ENCODE measurements at regions not wholly inside any gene's neighbourhood (a gene's known extent, or its start where the extent isn't known, plus 50 kb on each side); places are given as distances from the start of the nearest gene placed in this dataset.

- H4K20me1 ChIP-seq (ENCODE audit: insufficient read depth, low read length): no peaks in the 10 kb centered on the region
- H3K4me2 ChIP-seq (ENCODE audit: low read length): no peak overlapping the region
- no peak overlapping the region for H2AFZ ChIP-seq (ENCODE audit: low read depth, low read length)
- H3K36me3 ChIP-seq (replicated peaks; ENCODE audit: low read depth, low read length): no peaks in the 10 kb centered on the region
- no peaks in the 10 kb centered on the region for H3K79me2 ChIP-seq (ENCODE audit: low read length)
- no peak overlapping the region for H3K9ac ChIP-seq (ENCODE audit: low read length)
- H3K9me3 ChIP-seq (ENCODE audit: insufficient read depth, low read length): no peaks in the 10 kb centered on the region
- H3K27ac ChIP-seq (ENCODE audit: low read length): no peak overlapping the region
- H3K27me3 ChIP-seq (ENCODE audit: low read depth, low read length): peaks cover 15% of the 10 kb centered on the region
- no peak overlapping the region for H3K4me3 ChIP-seq (ENCODE audit: low read length)
- TF ChIP-seq EZH2phosphoT487 (IDR thresholded peaks at IDR 0.05; ENCODE audit: low read depth): no peak
- TF ChIP-seq CTCF (IDR thresholded peaks at IDR 0.05; ENCODE audit: low read depth, low read length): no peak
- H3K4me1 ChIP-seq (ENCODE audit: low read length): no peaks in the 10 kb centered on the region
Observed at GRCh38 chr17:62913991-62914570, 52.0 kb upstream of the TANC2 start.

DNA sequence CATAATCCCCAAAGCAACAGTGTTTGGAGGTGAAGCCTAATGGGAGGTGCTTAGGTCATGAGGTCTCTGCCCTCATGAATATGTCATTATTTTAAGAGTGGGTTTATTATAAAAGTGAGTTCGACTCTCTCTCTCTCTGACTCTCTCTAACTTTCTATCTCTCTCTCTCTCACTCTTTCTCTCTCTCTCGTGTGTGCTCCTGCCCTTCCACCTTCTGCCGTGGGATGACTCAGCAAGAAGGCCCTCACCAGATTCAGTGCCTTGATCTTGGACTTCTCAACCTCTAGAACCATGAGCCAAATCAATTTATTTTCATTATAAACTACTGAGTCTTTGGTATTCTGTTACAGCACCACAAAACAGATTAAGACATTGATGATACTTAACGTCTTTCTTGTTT lies 53.7 kb upstream of the TANC2 start:
- H3K9ac ChIP-seq (ENCODE audit: low read length): no peak overlapping the region
- no peaks in the 10 kb centered on the region for H3K9me3 ChIP-seq (ENCODE audit: insufficient read depth, low read length)
- TF ChIP-seq EZH2phosphoT487 (IDR thresholded peaks at IDR 0.05; ENCODE audit: low read depth): no peak
- no peak for TF ChIP-seq CTCF (IDR thresholded peaks at IDR 0.05; ENCODE audit: low read depth, low read length)
- no peak overlapping the region for H2AFZ ChIP-seq (ENCODE audit: low read depth, low read length)
- H3K4me1 ChIP-seq (ENCODE audit: low read length): no peaks in the 10 kb centered on the region
- no peak overlapping the region for H3K27ac ChIP-seq (ENCODE audit: low read length)
- H3K27me3 ChIP-seq (ENCODE audit: low read depth, low read length): peaks cover 15% of the 10 kb centered on the region
- H3K79me2 ChIP-seq (ENCODE audit: low read length): no peaks in the 10 kb centered on the region
- H3K4me3 ChIP-seq (ENCODE audit: low read length): no peak overlapping the region
- no peaks in the 10 kb centered on the region for H3K36me3 ChIP-seq (replicated peaks; ENCODE audit: low read depth, low read length)
- H3K4me2 ChIP-seq (ENCODE audit: low read length): no peak overlapping the region
- no peaks in the 10 kb centered on the region for H4K20me1 ChIP-seq (ENCODE audit: insufficient read depth, low read length)

- no peak for TF ChIP-seq EZH2phosphoT487 (IDR thresholded peaks at IDR 0.05; ENCODE audit: low read depth)
- no peak for TF ChIP-seq CTCF (IDR thresholded peaks at IDR 0.05; ENCODE audit: low read depth, low read length)
- no peak overlapping the region for H2AFZ ChIP-seq (ENCODE audit: low read depth, low read length)
- no peaks in the 10 kb centered on the region for H3K79me2 ChIP-seq (ENCODE audit: low read length)
- no peaks in the 10 kb centered on the region for H3K36me3 ChIP-seq (replicated peaks; ENCODE audit: low read depth, low read length)
- H3K9ac ChIP-seq (ENCODE audit: low read length): no peak overlapping the region
- no peak overlapping the region for H3K4me2 ChIP-seq (ENCODE audit: low read length)
- H3K27me3 ChIP-seq (ENCODE audit: low read depth, low read length): peaks cover 15% of the 10 kb centered on the region
- H3K4me3 ChIP-seq (ENCODE audit: low read length): no peak overlapping the region
- no peaks in the 10 kb centered on the region for H3K9me3 ChIP-seq (ENCODE audit: insufficient read depth, low read length)
- H4K20me1 ChIP-seq (ENCODE audit: insufficient read depth, low read length): no peaks in the 10 kb centered on the region
- no peak overlapping the region for H3K27ac ChIP-seq (ENCODE audit: low read length)
- H3K4me1 ChIP-seq (ENCODE audit: low read length): no peaks in the 10 kb centered on the region
Observed at GRCh38 chr17:62911114-62911513, 54.9 kb upstream of the TANC2 start.

- Histone ChIP-seq H3K27ac (ENCODE audit: low read length) (no peak overlapping the region), H3K4me2 (ENCODE audit: low read length) (no peak overlapping the region), H3K9me3 (ENCODE audit: insufficient read depth, low read length) (no peaks in the 10 kb centered on the region), H4K20me1 (ENCODE audit: insufficient read depth, low read length) (no peaks in the 10 kb centered on the region), H2AFZ (ENCODE audit: low read depth, low read length) (no peak overlapping the region), H3K9ac (ENCODE audit: low read length) (no peak overlapping the region), H3K79me2 (ENCODE audit: low read length) (no peaks in the 10 kb centered on the region), H3K27me3 (ENCODE audit: low read depth, low read length) (peaks cover 15% of the 10 kb centered on the region), H3K36me3 (replicated peaks; ENCODE audit: low read depth, low read length) (no peaks in the 10 kb centered on the region), H3K4me3 (ENCODE audit: low read length) (no peak overlapping the region), H3K4me1 (ENCODE audit: low read length) (no peaks in the 10 kb centered on the region)
- TF ChIP-seq EZH2phosphoT487 (IDR thresholded peaks at IDR 0.05; ENCODE audit: low read depth): no peak
- no peak for TF ChIP-seq CTCF (IDR thresholded peaks at IDR 0.05; ENCODE audit: low read depth, low read length)
Observed at GRCh38 chr17:62910277-62910676, 55.8 kb upstream of the TANC2 start.
